SK-N-SH treated with all-trans-retinoic acid at 6 μM for 48 hours (cell line): ENCODE measurements at regions not wholly inside any gene's neighbourhood (a gene's known extent, or its start where the extent isn't known, plus 50 kb on each side); places are given as distances from the start of the nearest gene placed in this dataset.

Experiments
- ZFP3 ChIP-seq: fragments of 250-450 bp; sonication (Bioruptor Pico); IDR thresholded peaks from 2 replicates; pipeline ENCODE4 v1.5.0; 2020; ENCODE audit warnings: mild to moderate bottlenecking, moderate library complexity
- TF ChIP-seq, protein P1 (sequence below): fragments of 250-450 bp; sonication (Bioruptor Pico); IDR thresholded peaks from 2 replicates; pipeline ENCODE4 v1.8.0; 2021; ENCODE audit warnings: low read depth, mild to moderate bottlenecking, moderate library complexity, borderline replicate concordance
- TF ChIP-seq, protein P2 (sequence below): fragments of 250-450 bp; sonication (Bioruptor Pico); IDR thresholded peaks from 2 replicates; pipeline ENCODE4 v1.5.1; 2020; ENCODE audit warnings: low read depth, mild to moderate bottlenecking, moderate library complexity
- TF ChIP-seq, protein P3 (sequence below): fragments of 250-450 bp; sonication (Bioruptor Pico); IDR thresholded peaks from 2 replicates; pipeline ENCODE4 v1.5.0; 2020; ENCODE audit warnings: mild to moderate bottlenecking, moderate library complexity
- TF ChIP-seq, protein P4 (sequence below): fragments of 250-450 bp; sonication (Bioruptor Pico); IDR thresholded peaks from 2 replicates; pipeline ENCODE4 v1.8.0; 2020; ENCODE audit warnings: mild to moderate bottlenecking, moderate library complexity, borderline replicate concordance

DNA sequence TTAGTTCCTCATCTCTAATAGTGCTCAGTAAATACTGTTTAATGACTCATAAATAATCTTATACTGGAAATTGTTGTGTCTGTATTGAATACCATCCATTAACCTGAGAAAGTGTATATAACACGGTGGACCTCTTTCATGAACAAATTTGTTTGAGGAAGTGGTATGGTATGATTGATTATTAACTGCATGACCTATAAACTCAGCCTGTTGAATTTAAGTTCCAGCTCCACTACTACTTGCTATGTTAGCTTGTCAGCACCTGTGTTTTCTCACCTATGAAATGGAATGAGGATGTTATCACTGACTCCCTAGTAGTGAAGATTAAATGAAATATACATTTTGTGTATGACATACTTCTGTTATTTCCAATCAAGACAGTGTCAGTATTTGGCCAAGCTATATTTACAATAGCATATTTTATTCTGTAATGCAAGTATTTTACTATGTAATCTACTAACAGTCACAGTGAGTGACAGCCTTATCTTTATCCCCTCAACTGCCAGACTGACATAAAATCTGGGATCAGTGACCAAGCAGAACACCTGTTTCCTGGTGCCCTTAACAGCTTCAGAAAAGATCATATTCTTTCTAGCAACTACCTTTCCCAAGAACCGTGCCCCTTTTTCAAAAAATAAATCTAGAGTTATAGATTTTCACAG lies 77.3 kb upstream of the ITGA1 start:
- TF ChIP-seq, protein P1, sequence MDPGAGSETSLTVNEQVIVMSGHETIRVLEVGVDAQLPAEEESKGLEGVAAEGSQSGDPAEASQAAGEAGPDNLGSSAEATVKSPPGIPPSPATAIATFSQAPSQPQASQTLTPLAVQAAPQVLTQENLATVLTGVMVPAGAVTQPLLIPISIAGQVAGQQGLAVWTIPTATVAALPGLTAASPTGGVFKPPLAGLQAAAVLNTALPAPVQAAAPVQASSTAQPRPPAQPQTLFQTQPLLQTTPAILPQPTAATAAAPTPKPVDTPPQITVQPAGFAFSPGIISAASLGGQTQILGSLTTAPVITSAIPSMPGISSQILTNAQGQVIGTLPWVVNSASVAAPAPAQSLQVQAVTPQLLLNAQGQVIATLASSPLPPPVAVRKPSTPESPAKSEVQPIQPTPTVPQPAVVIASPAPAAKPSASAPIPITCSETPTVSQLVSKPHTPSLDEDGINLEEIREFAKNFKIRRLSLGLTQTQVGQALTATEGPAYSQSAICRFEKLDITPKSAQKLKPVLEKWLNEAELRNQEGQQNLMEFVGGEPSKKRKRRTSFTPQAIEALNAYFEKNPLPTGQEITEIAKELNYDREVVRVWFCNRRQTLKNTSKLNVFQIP (CRISPR knock-in tag): no peak
- TF ChIP-seq ZFP3 (CRISPR knock-in tag): no peak
- TF ChIP-seq, protein P2, sequence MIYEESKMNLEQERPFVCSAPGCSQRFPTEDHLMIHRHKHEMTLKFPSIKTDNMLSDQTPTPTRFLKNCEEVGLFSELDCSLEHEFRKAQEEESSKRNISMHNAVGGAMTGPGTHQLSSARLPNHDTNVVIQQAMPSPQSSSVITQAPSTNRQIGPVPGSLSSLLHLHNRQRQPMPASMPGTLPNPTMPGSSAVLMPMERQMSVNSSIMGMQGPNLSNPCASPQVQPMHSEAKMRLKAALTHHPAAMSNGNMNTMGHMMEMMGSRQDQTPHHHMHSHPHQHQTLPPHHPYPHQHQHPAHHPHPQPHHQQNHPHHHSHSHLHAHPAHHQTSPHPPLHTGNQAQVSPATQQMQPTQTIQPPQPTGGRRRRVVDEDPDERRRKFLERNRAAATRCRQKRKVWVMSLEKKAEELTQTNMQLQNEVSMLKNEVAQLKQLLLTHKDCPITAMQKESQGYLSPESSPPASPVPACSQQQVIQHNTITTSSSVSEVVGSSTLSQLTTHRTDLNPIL: no peak
- TF ChIP-seq, protein P3, sequence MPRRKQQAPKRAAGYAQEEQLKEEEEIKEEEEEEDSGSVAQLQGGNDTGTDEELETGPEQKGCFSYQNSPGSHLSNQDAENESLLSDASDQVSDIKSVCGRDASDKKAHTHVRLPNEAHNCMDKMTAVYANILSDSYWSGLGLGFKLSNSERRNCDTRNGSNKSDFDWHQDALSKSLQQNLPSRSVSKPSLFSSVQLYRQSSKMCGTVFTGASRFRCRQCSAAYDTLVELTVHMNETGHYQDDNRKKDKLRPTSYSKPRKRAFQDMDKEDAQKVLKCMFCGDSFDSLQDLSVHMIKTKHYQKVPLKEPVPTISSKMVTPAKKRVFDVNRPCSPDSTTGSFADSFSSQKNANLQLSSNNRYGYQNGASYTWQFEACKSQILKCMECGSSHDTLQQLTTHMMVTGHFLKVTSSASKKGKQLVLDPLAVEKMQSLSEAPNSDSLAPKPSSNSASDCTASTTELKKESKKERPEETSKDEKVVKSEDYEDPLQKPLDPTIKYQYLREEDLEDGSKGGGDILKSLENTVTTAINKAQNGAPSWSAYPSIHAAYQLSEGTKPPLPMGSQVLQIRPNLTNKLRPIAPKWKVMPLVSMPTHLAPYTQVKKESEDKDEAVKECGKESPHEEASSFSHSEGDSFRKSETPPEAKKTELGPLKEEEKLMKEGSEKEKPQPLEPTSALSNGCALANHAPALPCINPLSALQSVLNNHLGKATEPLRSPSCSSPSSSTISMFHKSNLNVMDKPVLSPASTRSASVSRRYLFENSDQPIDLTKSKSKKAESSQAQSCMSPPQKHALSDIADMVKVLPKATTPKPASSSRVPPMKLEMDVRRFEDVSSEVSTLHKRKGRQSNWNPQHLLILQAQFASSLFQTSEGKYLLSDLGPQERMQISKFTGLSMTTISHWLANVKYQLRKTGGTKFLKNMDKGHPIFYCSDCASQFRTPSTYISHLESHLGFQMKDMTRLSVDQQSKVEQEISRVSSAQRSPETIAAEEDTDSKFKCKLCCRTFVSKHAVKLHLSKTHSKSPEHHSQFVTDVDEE (CRISPR knock-in tag): no peak
- TF ChIP-seq, protein P4, sequence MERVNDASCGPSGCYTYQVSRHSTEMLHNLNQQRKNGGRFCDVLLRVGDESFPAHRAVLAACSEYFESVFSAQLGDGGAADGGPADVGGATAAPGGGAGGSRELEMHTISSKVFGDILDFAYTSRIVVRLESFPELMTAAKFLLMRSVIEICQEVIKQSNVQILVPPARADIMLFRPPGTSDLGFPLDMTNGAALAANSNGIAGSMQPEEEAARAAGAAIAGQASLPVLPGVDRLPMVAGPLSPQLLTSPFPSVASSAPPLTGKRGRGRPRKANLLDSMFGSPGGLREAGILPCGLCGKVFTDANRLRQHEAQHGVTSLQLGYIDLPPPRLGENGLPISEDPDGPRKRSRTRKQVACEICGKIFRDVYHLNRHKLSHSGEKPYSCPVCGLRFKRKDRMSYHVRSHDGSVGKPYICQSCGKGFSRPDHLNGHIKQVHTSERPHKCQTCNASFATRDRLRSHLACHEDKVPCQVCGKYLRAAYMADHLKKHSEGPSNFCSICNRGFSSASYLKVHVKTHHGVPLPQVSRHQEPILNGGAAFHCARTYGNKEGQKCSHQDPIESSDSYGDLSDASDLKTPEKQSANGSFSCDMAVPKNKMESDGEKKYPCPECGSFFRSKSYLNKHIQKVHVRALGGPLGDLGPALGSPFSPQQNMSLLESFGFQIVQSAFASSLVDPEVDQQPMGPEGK (CRISPR knock-in tag): no peak
